HEK293 (cell line): ENCODE measurements at regions not wholly inside any gene's neighbourhood (a gene's known extent, or its start where the extent isn't known, plus 50 kb on each side); places are given as distances from the start of the nearest gene placed in this dataset.

Source experiments
- CTCF ChIA-PET: fragments of 350-600 bp; formaldehyde crosslinking; extraction: SDS; loops from one replicate; lab custom pipeline; 2021; ENCODE audit warnings: antibody characterized with exemption; lab: Yijun Ruan, JAX
- POLR2A ChIA-PET: fragments of 300-600 bp; formaldehyde crosslinking; extraction: SDS; loops from one replicate; lab custom pipeline; 2020; ENCODE audit warnings: antibody characterized with exemption, inconsistent platforms; lab: Yijun Ruan, JAX
- H3K27ac ChIP-seq: fragments of 200-500 bp; sonication (Bioruptor generic); 2 replicates; pipeline ENCODE4 v1.5.1; 2014; ENCODE audit warnings: low read depth, low read length, control low read depth, inconsistent platforms; ENCODE audit errors: extremely low read depth
- H3K36me3 ChIP-seq, 2 experiments: fragments of 200-500 bp in 1 of 2; sonication (Bioruptor generic) in 1 of 2; 1 replicate in 1 of 2; 2 replicates in 1 of 2; pipeline ENCODE4 v1.5.1; 2014 to 2017; ENCODE audit warnings: inconsistent platforms in 2 of 2, low read length in 2 of 2; ENCODE audit not compliant: control insufficient read depth in 2 of 2, insufficient read depth in 1 of 2
- H3K4me1 ChIP-seq: fragments of 200-500 bp; sonication (Bioruptor generic); 2 replicates; pipeline ENCODE4 v1.5.1; 2014; ENCODE audit warnings: mild to moderate bottlenecking, low read length, inconsistent platforms; ENCODE audit not compliant: control insufficient read depth, insufficient read depth
- H3K4me3 ChIP-seq: 2 replicates; pipeline ENCODE4 v1.5.1; 2011; ENCODE audit warnings: low read depth, mild to moderate bottlenecking, control low read depth, low read length, moderate library complexity
- H3K9me3 ChIP-seq: fragments of 200-500 bp; sonication (Bioruptor generic); 2 replicates; pipeline ENCODE4 v1.5.1; 2014; ENCODE audit warnings: low read depth, low read length, inconsistent platforms; ENCODE audit not compliant: control insufficient read depth, insufficient read depth
- KLF7 ChIP-seq: fragments of 450-650 bp; formaldehyde crosslinking; IDR thresholded peaks from 2 replicates; pipeline ENCODE4 v1.5.1; 2016; ENCODE audit warnings: missing biosample characterization, missing genetic modification characterization, borderline replicate concordance
- MYNN ChIP-seq: fragments of 450-650 bp; formaldehyde crosslinking; IDR thresholded peaks from 2 replicates; pipeline ENCODE4 v1.5.1; 2016; ENCODE audit warnings: missing biosample characterization, missing genetic modification characterization, borderline replicate concordance
- REST ChIP-seq: fragments of 450-650 bp; formaldehyde crosslinking; IDR thresholded peaks from 2 replicates; pipeline ENCODE4 v1.5.1; 2016; ENCODE audit warnings: missing biosample characterization, missing genetic modification characterization
- TSHZ1 ChIP-seq: fragments of 450-650 bp; formaldehyde crosslinking; IDR thresholded peaks from 2 replicates; pipeline ENCODE4 v1.5.1; 2016; ENCODE audit warnings: missing biosample characterization, missing genetic modification characterization, borderline replicate concordance
- ZBTB6 ChIP-seq: fragments of 450-650 bp; formaldehyde crosslinking; IDR thresholded peaks from 2 replicates; pipeline ENCODE4 v1.5.1; 2017; ENCODE audit warnings: missing biosample characterization, missing genetic modification characterization
- ZNF16 ChIP-seq: fragments of 450-650 bp; formaldehyde crosslinking; IDR thresholded peaks from 2 replicates; pipeline ENCODE4 v1.5.1; 2016; ENCODE audit warnings: low read depth, missing biosample characterization, missing genetic modification characterization
- ZNF23 ChIP-seq: fragments of 450-650 bp; formaldehyde crosslinking; IDR thresholded peaks from 2 replicates; pipeline ENCODE4 v1.5.1; 2016; ENCODE audit warnings: missing biosample characterization, missing genetic modification characterization, borderline replicate concordance
- ZNF239 ChIP-seq: fragments of 450-650 bp; formaldehyde crosslinking; IDR thresholded peaks from 2 replicates; pipeline ENCODE4 v1.5.1; 2016; ENCODE audit warnings: missing biosample characterization, missing genetic modification characterization
- ZNF324 ChIP-seq: fragments of 450-650 bp; formaldehyde crosslinking; IDR thresholded peaks from 2 replicates; pipeline ENCODE4 v1.5.1; 2016; ENCODE audit warnings: missing biosample characterization, missing genetic modification characterization
- ZNF398 ChIP-seq: fragments of 450-650 bp; formaldehyde crosslinking; IDR thresholded peaks from 2 replicates; pipeline ENCODE4 v1.5.1; 2017; ENCODE audit warnings: missing biosample characterization, missing genetic modification characterization
- ZNF555 ChIP-seq: fragments of 450-650 bp; formaldehyde crosslinking; conservative IDR thresholded peaks from 2 replicates; pipeline ENCODE4 v1.5.1; 2017; ENCODE audit warnings: missing biosample characterization, mild to moderate bottlenecking, missing genetic modification characterization, inconsistent platforms
- ZNF658 ChIP-seq: fragments of 450-650 bp; formaldehyde crosslinking; IDR thresholded peaks from 2 replicates; pipeline ENCODE4; 2016; ENCODE audit warnings: missing biosample characterization, missing genetic modification characterization
- ZNF776 ChIP-seq: fragments of 450-650 bp; formaldehyde crosslinking; IDR thresholded peaks from 2 replicates; pipeline ENCODE4 v1.5.0; 2017; ENCODE audit warnings: missing biosample characterization, missing genetic modification characterization, borderline replicate concordance

- ChIA-PET CTCF (interaction anchor here (0.6 to 0.7 kb wide), 2 partner anchors 9 to 125 kb away, joined by 4 read pairs; no protein-coding TSS in a partner anchor), POLR2A (no interaction called here)
- Histone ChIP-seq H3K27ac (no peak overlapping the region), H3K4me1 (no peaks in the 10 kb centered on the region), H3K9me3 (no peaks in the 10 kb centered on the region), H3K36me3 (no peaks in the 10 kb centered on the region), H3K4me3 (no peak overlapping the region)
- TF ChIP-seq ZNF398 (no peak), KLF7 (tag by site-specific recombination) (no peak), ZNF239 (tag by site-specific recombination) (no peak), ZNF555 (tag by site-specific recombination) (no peak)
Observed at GRCh38 chr6:113009682-113010081, 662.6 kb downstream of the RFPL4B start.

- Histone ChIP-seq H3K4me1 (no peaks in the 10 kb centered on the region), H3K27ac (no peak overlapping the region), H3K36me3 (no peaks in the 10 kb centered on the region), H3K4me3 (no peak overlapping the region), H3K9me3 (no peaks in the 10 kb centered on the region)
- POLR2A ChIA-PET = no interaction called here
- CTCF ChIA-PET = interaction anchor here (0.7 kb wide), 1 partner anchor 9 kb away, joined by 4 read pairs; no protein-coding TSS in a partner anchor
- TF ChIP-seq MYNN (no peak), ZNF23 (tag by site-specific recombination) (no peak), TSHZ1 (tag by site-specific recombination) (no peak), ZNF398 (no peak), ZNF776 (tag by site-specific recombination) (no peak), ZNF658 (tag by site-specific recombination) (no peak), ZBTB6 (tag by site-specific recombination) (no peak), ZNF16 (no peak), REST (tag by site-specific recombination) (no peak), ZNF324 (tag by site-specific recombination) (no peak)
Observed at GRCh38 chr6:113010196-113010989, 663.3 kb downstream of the RFPL4B start.
